Myocyte (in vitro differentiated cells): ENCODE measurements at regions not wholly inside any gene's neighbourhood (a gene's known extent, or its start where the extent isn't known, plus 50 kb on each side); places are given as distances from the start of the nearest gene placed in this dataset.
"Not testable (repeated sequence)": the region's sequence is repeated elsewhere in the genome, so short reads cannot be mapped to it uniquely, and the experiment has no call there.

Experiments used
- DNase-seq: peaks from one replicate; pipeline ENCODE4 v3.0.0-alpha.2; 2012; ENCODE audit warnings: low read depth

- DNase-seq = peak; percentile 46
Observed at GRCh38 chr13:22929381-22930126, 251.2 kb upstream of the SGCG start.

GRCh38 chr13:22931576-22931975, 249.2 kb upstream of the SGCG start:
- no peak for DNase-seq

GRCh38 chr13:22932632-22933412, 248.0 kb upstream of the SGCG start:
- not testable (repeated sequence) for DNase-seq

- DNase-seq = no peak
Observed at GRCh38 chr13:22933571-22934181, 247.1 kb upstream of the SGCG start.

- DNase-seq = no peak
Observed at GRCh38 chr13:22934744-22935523, 245.8 kb upstream of the SGCG start.

- DNase-seq = no peak
Observed at GRCh38 chr13:22936228-22936627, 244.6 kb upstream of the SGCG start.

- no peak for DNase-seq
Observed at GRCh38 chr13:22937241-22937640, 243.5 kb upstream of the SGCG start.

GRCh38 chr13:22937953-22938352, 242.8 kb upstream of the SGCG start:
- DNase-seq = no peak

- DNase-seq = no peak
Observed at GRCh38 chr13:22938576-22938975, 242.2 kb upstream of the SGCG start.

- DNase-seq = no peak
Observed at GRCh38 chr13:22939157-22939556, 241.6 kb upstream of the SGCG start.

GRCh38 chr13:22940090-22940710, 240.6 kb upstream of the SGCG start:
- no peak for DNase-seq

- no peak for DNase-seq
Observed at GRCh38 chr13:22940736-22941135, 240.0 kb upstream of the SGCG start.

GRCh38 chr13:22941495-22941894, 239.3 kb upstream of the SGCG start:
- not testable (repeated sequence) for DNase-seq

GRCh38 chr13:22942831-22943230, 237.9 kb upstream of the SGCG start:
- not testable (repeated sequence) for DNase-seq

- no peak for DNase-seq
Observed at GRCh38 chr13:22944378-22944777, 236.4 kb upstream of the SGCG start.

GRCh38 chr13:22945321-22946226, 235.2 kb upstream of the SGCG start:
- DNase-seq = no peak

- DNase-seq = no peak
Observed at GRCh38 chr13:22948421-22948820, 232.4 kb upstream of the SGCG start.

GRCh38 chr13:22952018-22952417, 228.8 kb upstream of the SGCG start:
- DNase-seq = not testable (repeated sequence)

- DNase-seq = peak; percentile 33
Observed at GRCh38 chr13:22955147-22955546, 225.6 kb upstream of the SGCG start.
